HEK293T (cell line): ENCODE measurements at regions not wholly inside any gene's neighbourhood (a gene's known extent, or its start where the extent isn't known, plus 50 kb on each side); places are given as distances from the start of the nearest gene placed in this dataset.

Experiments used
- ELF4 ChIP-seq: fragments of 450-650 bp; IDR thresholded peaks from 2 replicates; pipeline ENCODE4 v1.6.1; 2017; ENCODE audit warnings: antibody characterized with exemption
- FOXA1 ChIP-seq: fragments of 450-650 bp; IDR thresholded peaks from 2 replicates; pipeline ENCODE4 v1.6.1; 2016; ENCODE audit warnings: mild to moderate bottlenecking
- FOXK2 ChIP-seq: fragments of 450-650 bp; IDR thresholded peaks from 2 replicates; pipeline ENCODE4 v1.6.1; 2016; ENCODE audit warnings: mild to moderate bottlenecking
- FOXM1 ChIP-seq: fragments of 450-650 bp; IDR thresholded peaks from 2 replicates; pipeline ENCODE4 v1.6.1; 2017; ENCODE audit warnings: mild to moderate bottlenecking, borderline replicate concordance
- HDGF ChIP-seq: fragments of 450-650 bp; IDR thresholded peaks from 2 replicates; pipeline ENCODE4 v1.6.1; 2017; ENCODE audit warnings: antibody characterized with exemption, borderline replicate concordance
- LEF1 ChIP-seq: fragments of 450-650 bp; IDR thresholded peaks from 2 replicates; pipeline ENCODE4 v1.6.1; 2017; ENCODE audit warnings: mild to moderate bottlenecking, borderline replicate concordance
- SUZ12 ChIP-seq: fragments of 450-650 bp; IDR thresholded peaks from 2 replicates; pipeline ENCODE4 v1.6.1; 2016; ENCODE audit warnings: mild to moderate bottlenecking

DNA sequence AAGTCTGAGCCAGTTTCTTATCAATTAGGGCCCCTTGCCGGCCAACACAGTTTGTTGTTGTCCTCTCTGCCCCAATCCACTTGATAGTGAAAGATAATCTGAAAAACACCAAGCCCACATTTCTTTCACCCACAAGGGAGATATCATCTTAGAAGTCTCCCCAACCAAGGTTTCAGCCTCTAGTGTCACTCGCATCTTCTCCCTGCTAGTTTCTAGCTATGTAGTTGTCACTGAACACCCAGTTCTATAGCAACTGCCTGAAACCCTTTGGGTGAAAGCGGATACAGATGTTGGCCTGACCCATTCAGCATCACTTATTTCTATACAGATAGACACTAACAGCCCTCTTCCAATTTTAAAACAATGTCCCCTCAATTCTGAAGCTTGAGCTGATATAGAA is 116.3 kb downstream of the BMP15 start:
- no peak for TF ChIP-seq SUZ12
- no peak for TF ChIP-seq FOXK2
- no peak for TF ChIP-seq ELF4
- TF ChIP-seq FOXA1, result no peak
- no peak for TF ChIP-seq HDGF
- TF ChIP-seq LEF1, result no peak
- TF ChIP-seq FOXM1, result no peak
